NCI-H1694 (cell line): ENCODE measurements at regions not wholly inside any gene's neighbourhood (a gene's known extent, or its start where the extent isn't known, plus 50 kb on each side); places are given as distances from the start of the nearest gene placed in this dataset.

Experiments
- DNase-seq: peaks from one replicate; lab custom pipeline; 2025; lab: John Stamatoyannopoulos, UW

GRCh38 chr13:103430368-103430767 is 364.2 kb upstream of the SLC10A2 start:
- no peak for DNase-seq

- DNase-seq = no peak
These were observed 343.8 kb upstream of the SLC10A2 start for GRCh38 chr13:103410002-103410401.

GRCh38 chr13:103406967-103407366 is 340.8 kb upstream of the SLC10A2 start:
- no peak for DNase-seq

GRCh38 chr13:103405297-103405696 is 339.1 kb upstream of the SLC10A2 start:
- no peak for DNase-seq

GRCh38 chr13:103403814-103404213 is 337.6 kb upstream of the SLC10A2 start:
- no peak for DNase-seq

- no peak for DNase-seq
These were observed 337.0 kb upstream of the SLC10A2 start for GRCh38 chr13:103403148-103403740.

- DNase-seq = no peak
These were observed 328.9 kb upstream of the SLC10A2 start for GRCh38 chr13:103395139-103395538.

GRCh38 chr13:103394618-103395017 is 328.4 kb upstream of the SLC10A2 start:
- no peak for DNase-seq

- DNase-seq = no peak
These were observed 325.7 kb upstream of the SLC10A2 start for GRCh38 chr13:103391936-103392335.

- no peak for DNase-seq
These were observed 322.6 kb upstream of the SLC10A2 start for GRCh38 chr13:103388839-103389238.

GRCh38 chr13:103386341-103386740 is 320.1 kb upstream of the SLC10A2 start:
- DNase-seq = no peak

GRCh38 chr13:103373916-103374315 is 307.7 kb upstream of the SLC10A2 start:
- DNase-seq = no peak

- DNase-seq = no peak
These were observed 305.1 kb upstream of the SLC10A2 start for GRCh38 chr13:103371271-103371670.

GRCh38 chr13:103370790-103371189 is 304.6 kb upstream of the SLC10A2 start:
- no peak for DNase-seq

- DNase-seq = no peak
These were observed 292.2 kb upstream of the SLC10A2 start for GRCh38 chr13:103358255-103358932.

- DNase-seq = no peak
These were observed 290.1 kb upstream of the SLC10A2 start for GRCh38 chr13:103356226-103356864.

GRCh38 chr13:103354171-103354570 is 288.0 kb upstream of the SLC10A2 start:
- no peak for DNase-seq

GRCh38 chr13:103351035-103351828 is 285.0 kb upstream of the SLC10A2 start:
- DNase-seq = no peak

GRCh38 chr13:103350147-103350546 is 283.9 kb upstream of the SLC10A2 start:
- no peak for DNase-seq

GRCh38 chr13:103349211-103349980 is 283.2 kb upstream of the SLC10A2 start:
- DNase-seq = peak; percentile 86

- no peak for DNase-seq
These were observed 269.0 kb upstream of the SLC10A2 start for GRCh38 chr13:103335241-103335640.

GRCh38 chr13:103331924-103332323 is 265.7 kb upstream of the SLC10A2 start:
- DNase-seq = no peak
